B cell (primary cell): ENCODE measurements at regions not wholly inside any gene's neighbourhood (a gene's known extent, or its start where the extent isn't known, plus 50 kb on each side); places are given as distances from the start of the nearest gene placed in this dataset.
"Not testable (repeated sequence)": the region's sequence is repeated elsewhere in the genome, so short reads cannot be mapped to it uniquely, and the experiment has no call there.

Experiments used
- ATAC-seq: fragments of 200-7000 bp; cut with Tn5 transposase; one replicate; pipeline ENCODE4 v1.10.0; 2021; ENCODE audit warnings: low read depth, mild to moderate bottlenecking, moderate number of reproducible peaks, moderate library complexity
- CTCF ChIA-PET: fragments of 350-600 bp; sonication (Branson Sonifier 250); formaldehyde crosslinking; loops from one replicate; lab custom pipeline; 2021; ENCODE audit warnings: antibody characterized with exemption, inconsistent platforms; lab: Charles Lee
- POLR2A ChIA-PET: fragments of 350-600 bp; sonication (Branson Sonifier 250); formaldehyde crosslinking; loops from one replicate; lab custom pipeline; 2021; ENCODE audit warnings: antibody characterized with exemption; lab: Charles Lee
- DNase-seq: peaks from one replicate; pipeline ENCODE4 v3.0.0; 2013
- H2AFZ ChIP-seq: 2 replicates; pipeline ENCODE4 v1.6.1; 2012; ENCODE audit warnings: mild to moderate bottlenecking, low read depth, low read length; ENCODE audit not compliant: insufficient read depth, poor library complexity, severe bottlenecking
- H3K27ac ChIP-seq, 2 donors: 1 replicate in 1 of 2; 2 replicates in 1 of 2; pipeline ENCODE4 v1.5.1; 2012 to 2013; ENCODE audit warnings: low read length in 2 of 2, mild to moderate bottlenecking in 2 of 2, moderate library complexity in 1 of 2
- H3K27me3 ChIP-seq, 4 experiments: fragments of 200-600 bp in 1 of 4; sonication (generic) in 1 of 4; replicated peaks in 1 of 4; 1 replicate in 2 of 4; 2 replicates in 2 of 4; pipeline versions ENCODE4 v1.6.1 to v1.7.0; 2013 to 2016; ENCODE audit warnings: low read length in 3 of 4, mild to moderate bottlenecking in 2 of 4, mixed read lengths in 1 of 4, moderate library complexity in 1 of 4; ENCODE audit not compliant: insufficient read depth in 4 of 4, control insufficient read depth in 3 of 4; ENCODE audit errors: control extremely low read depth in 1 of 4
- H3K36me3 ChIP-seq, 2 experiments: replicated peaks in 1 of 2; 1 replicate in 1 of 2; 2 replicates in 1 of 2; pipeline versions ENCODE4 v1.6.1 to v1.7.1; 2013; ENCODE audit warnings: low read length in 1 of 2; ENCODE audit not compliant: insufficient read depth in 2 of 2, control insufficient read depth in 1 of 2; ENCODE audit errors: control extremely low read depth in 1 of 2, extremely low read depth in 1 of 2
- H3K4me1 ChIP-seq, 2 donors: fragments of 200-600 bp in 1 of 2; sonication (generic) in 1 of 2; 1 replicate in 1 of 2; 2 replicates in 1 of 2; pipeline versions ENCODE4 v1.5.1 to v1.6.1; 2013 to 2017; ENCODE audit warnings: low read length in 2 of 2; ENCODE audit not compliant: control insufficient read depth in 2 of 2, insufficient read depth in 2 of 2
- H3K4me2 ChIP-seq: replicated peaks from 2 replicates; pipeline ENCODE3; 2012; ENCODE audit warnings: mild to moderate bottlenecking, low read depth, low read length; ENCODE audit not compliant: poor library complexity, severe bottlenecking
- H3K4me3 ChIP-seq, 5 experiments: fragments of 200-600 bp in 1 of 5; sonication (generic) in 1 of 5; 1 replicate in 3 of 5; 2 replicates in 2 of 5; pipeline versions ENCODE4 v1.5.1 to v1.7.0; 2011 to 2016; ENCODE audit warnings: low read length in 4 of 5, mild to moderate bottlenecking in 4 of 5, low read depth in 2 of 5, control low read depth in 1 of 5, moderate library complexity in 1 of 5; ENCODE audit not compliant: insufficient read depth in 1 of 5; ENCODE audit errors: control extremely low read depth in 1 of 5, extremely low read depth in 1 of 5
- H3K79me2 ChIP-seq: fragments of 200-600 bp; sonication (generic); one replicate; pipeline ENCODE4 v1.6.0; 2016; ENCODE audit warnings: low read length; ENCODE audit not compliant: control insufficient read depth, insufficient read depth
- H3K9ac ChIP-seq: fragments of 200-600 bp; sonication (generic); 2 replicates; pipeline ENCODE4 v1.6.1; 2017; ENCODE audit warnings: mild to moderate bottlenecking, low read length, moderate library complexity
- H3K9me3 ChIP-seq, 3 donors: one replicate each; pipeline versions ENCODE4 v1.6.1 to v1.7.1; 2013; ENCODE audit warnings: low read length in 2 of 3; ENCODE audit not compliant: control insufficient read depth in 2 of 3, insufficient read depth in 1 of 3; ENCODE audit errors: control extremely low read depth in 1 of 3
- H4K20me1 ChIP-seq: 2 replicates; pipeline ENCODE4 v1.6.0; 2012; ENCODE audit warnings: mild to moderate bottlenecking, low read length; ENCODE audit not compliant: insufficient read depth, control insufficient read depth, poor library complexity, severe bottlenecking
- H3K27ac Mint-ChIP-seq: one replicate; pipeline ENCODE4 v1.8.0; 2021; ENCODE audit warnings: mixed read lengths
- H3K27me3 Mint-ChIP-seq: one replicate; pipeline ENCODE4 v1.8.0; 2021; ENCODE audit warnings: mixed read lengths
- H3K4me1 Mint-ChIP-seq: one replicate; pipeline ENCODE4 v1.8.0; 2021; ENCODE audit warnings: mixed read lengths
- H3K4me3 Mint-ChIP-seq: one replicate; pipeline ENCODE4 v1.8.0; 2021; ENCODE audit warnings: mixed read lengths
- H3K9me3 Mint-ChIP-seq: one replicate; pipeline ENCODE4 v1.8.0; 2022; ENCODE audit warnings: mixed read lengths; ENCODE audit not compliant: insufficient read depth
- CTCF ChIP-seq: fragments of 200-600 bp; IDR thresholded peaks from one replicate; pipeline ENCODE4 v1.8.0; 2022; ENCODE audit warnings: antibody characterized with exemption, mild to moderate bottlenecking
- EZH2 ChIP-seq: IDR thresholded peaks from 2 replicates; pipeline ENCODE4 v1.6.1; 2012; ENCODE audit warnings: borderline replicate concordance, low read depth, mild to moderate bottlenecking, moderate library complexity, low read length; ENCODE audit not compliant: insufficient read depth, poor library complexity, severe bottlenecking
- WGBS: methylation state at CpG from one replicate; pipeline ENCODE4 v1.1.5; 2013; ENCODE audit warnings: missing lambda C conversion rate; ENCODE audit not compliant: insufficient coverage; 5-methylcytosine and 5-hydroxymethylcytosine counted together
- intact Hi-C: fragments of 100-400 bp; cut with micrococcal nuclease; formaldehyde crosslinking; loops from one replicate; pipeline ENCODE4 v1.10.0; 2022

- Histone ChIP-seq H3K79me2 (no peaks in the 10 kb centered on the region), H2AFZ (no peak overlapping the region), H3K4me1 (no peaks in the 10 kb centered on the region), H3K9ac (no peak overlapping the region), H4K20me1 (no peaks in the 10 kb centered on the region), H3K36me3 (no peaks in the 10 kb centered on the region), H3K9me3 (no peaks in the 10 kb centered on the region), H3K27ac (no peak overlapping the region), H3K4me2 (no peak overlapping the region), H3K27me3 (peaks cover 0 to 2% (median 0%) of the 10 kb centered on the region in 4 experiments), H3K4me3 (no peak overlapping the region)
- WGBS: 100% methylated on average over 1 of the region's 1 CpG
- DNase-seq (no peak), ATAC-seq (no peak)
- Mint-ChIP-seq H3K9me3 (no peaks in the 10 kb centered on the region), H3K27me3 (peaks cover 11% of the 10 kb centered on the region), H3K4me1 (no peaks in the 10 kb centered on the region), H3K27ac (no peak overlapping the region), H3K4me3 (no peak overlapping the region)
- POLR2A ChIA-PET: no interaction called here
- TF ChIP-seq CTCF (no peak), EZH2 (no peak)
- intact Hi-C loops: no loop called here
- CTCF ChIA-PET: no interaction called here
Observed at GRCh38 chr11:109963101-109963500, 130.1 kb upstream of the ZC3H12C start.

- WGBS: no CpG with 5 or more reads among the region's 2 CpGs
- TF ChIP-seq CTCF (no peak), EZH2 (no peak)
- no peak overlapping the region for H3K27ac Mint-ChIP-seq
- ATAC-seq: no peak
- intact Hi-C loops: no loop called here
- Histone ChIP-seq H3K9ac (no peak overlapping the region), H3K4me2 (no peak overlapping the region), H3K27ac (no peak overlapping the region), H3K27me3 (peaks cover 0 to 5% (median 0%) of the 10 kb centered on the region in 4 experiments), H2AFZ (no peak overlapping the region), H3K4me3 (no peak overlapping the region), H3K9me3 (peaks cover 0 to 3% (median 0%) of the 10 kb centered on the region in 3 donors), H4K20me1 (no peaks in the 10 kb centered on the region), H3K4me1 (no peaks in the 10 kb centered on the region), H3K79me2 (no peaks in the 10 kb centered on the region), H3K36me3 (no peaks in the 10 kb centered on the region)
- CTCF ChIA-PET: no interaction called here
- H3K4me3 Mint-ChIP-seq: no peak overlapping the region
- peaks cover 19% of the 10 kb centered on the region for H3K27me3 Mint-ChIP-seq
- POLR2A ChIA-PET: no interaction called here
- no peaks in the 10 kb centered on the region for H3K4me1 Mint-ChIP-seq
- no peak for DNase-seq
- H3K9me3 Mint-ChIP-seq: no peaks in the 10 kb centered on the region
Observed at GRCh38 chr11:109964487-109964886, 128.7 kb upstream of the ZC3H12C start.

- CTCF ChIA-PET: interaction anchor here (0.6 kb wide), 1 partner anchor 13 kb away, joined by 3 read pairs; no protein-coding TSS in a partner anchor
- H3K9me3 ChIP-seq, H3K4me1 Mint-ChIP-seq, H3K4me2 ChIP-seq, H3K4me3 ChIP-seq, H3K36me3 ChIP-seq, H4K20me1 ChIP-seq, H3K27ac ChIP-seq, H3K27me3 ChIP-seq, H2AFZ ChIP-seq, H3K4me3 Mint-ChIP-seq, H3K27ac Mint-ChIP-seq, intact Hi-C loops, H3K79me2 ChIP-seq, H3K4me1 ChIP-seq, DNase-seq, H3K9ac ChIP-seq, POLR2A ChIA-PET, H3K9me3 Mint-ChIP-seq, ATAC-seq: not testable (repeated sequence)
- 100% methylated on average over 1 of the region's 1 CpG for WGBS
- H3K27me3 Mint-ChIP-seq: peaks cover 23% of the 10 kb centered on the region
Observed at GRCh38 chr11:109965445-109965844, 127.7 kb upstream of the ZC3H12C start.
